ENCODE measurements at regions not wholly inside any gene's neighbourhood (a gene's known extent, or its start where the extent isn't known, plus 50 kb on each side); places are given as distances from the start of the nearest gene placed in this dataset.

GRCh38 chr10:8543361-8544056, 489.0 kb downstream of the GATA3 start:
- DNase-seq (ENCODE audit: low read depth): no peak

- no peak for DNase-seq (ENCODE audit: low read depth)
Measured at GRCh38 chr10:8544057-8544380, 489.5 kb downstream of the GATA3 start.

- DNase-seq (ENCODE audit: low read depth): no peak
Measured at GRCh38 chr10:8544500-8544899, 490.0 kb downstream of the GATA3 start.

- no peak for DNase-seq (ENCODE audit: low read depth)
Measured at GRCh38 chr10:8554574-8554973, 500.1 kb downstream of the GATA3 start.

- no peak for DNase-seq (ENCODE audit: low read depth)
Measured at GRCh38 chr10:8556321-8556720, 501.8 kb downstream of the GATA3 start.

- DNase-seq (ENCODE audit: low read depth): no peak
Measured at GRCh38 chr10:8563478-8563877, 509.0 kb downstream of the GATA3 start.

GRCh38 chr10:8566737-8567136, 512.2 kb downstream of the GATA3 start:
- no peak for DNase-seq (ENCODE audit: low read depth)

- DNase-seq (ENCODE audit: low read depth): no peak
Measured at GRCh38 chr10:8568401-8568800, 513.9 kb downstream of the GATA3 start.

GRCh38 chr10:8575620-8576019, 521.1 kb downstream of the GATA3 start:
- no peak for DNase-seq (ENCODE audit: low read depth)

- DNase-seq (ENCODE audit: low read depth): no peak
Measured at GRCh38 chr10:8576281-8576680, 521.8 kb downstream of the GATA3 start.

GRCh38 chr10:8576911-8577310, 522.4 kb downstream of the GATA3 start:
- no peak for DNase-seq (ENCODE audit: low read depth)

GRCh38 chr10:8577686-8578085, 523.2 kb downstream of the GATA3 start:
- no peak for DNase-seq (ENCODE audit: low read depth)

- no peak for DNase-seq (ENCODE audit: low read depth)
Measured at GRCh38 chr10:8581521-8582225, 527.2 kb downstream of the GATA3 start.

- DNase-seq (ENCODE audit: low read depth): no peak
Measured at GRCh38 chr10:8583096-8583495, 528.6 kb downstream of the GATA3 start.

- DNase-seq (ENCODE audit: low read depth): no peak
Measured at GRCh38 chr10:8584666-8585065, 530.2 kb downstream of the GATA3 start.

GRCh38 chr10:8586504-8586903, 532.0 kb downstream of the GATA3 start:
- no peak for DNase-seq (ENCODE audit: low read depth)

GRCh38 chr10:8588135-8588534, 533.6 kb downstream of the GATA3 start:
- DNase-seq (ENCODE audit: low read depth): no peak

GRCh38 chr10:8590518-8590917, 536.0 kb downstream of the GATA3 start:
- DNase-seq (ENCODE audit: low read depth): no peak

- no peak for DNase-seq (ENCODE audit: low read depth)
Measured at GRCh38 chr10:8591640-8592039, 537.2 kb downstream of the GATA3 start.

GRCh38 chr10:8594176-8594575, 539.7 kb downstream of the GATA3 start:
- no peak for DNase-seq (ENCODE audit: low read depth)

GRCh38 chr10:8594711-8595110, 540.2 kb downstream of the GATA3 start:
- no peak for DNase-seq (ENCODE audit: low read depth)

GRCh38 chr10:8595140-8595539, 540.7 kb downstream of the GATA3 start:
- no peak for DNase-seq (ENCODE audit: low read depth)

GRCh38 chr10:8596929-8597472, 542.5 kb downstream of the GATA3 start:
- DNase-seq (ENCODE audit: low read depth): no peak

GRCh38 chr10:8600192-8600591, 545.7 kb downstream of the GATA3 start:
- no peak for DNase-seq (ENCODE audit: low read depth)

All from activated gamma-delta T cell treated with anti-CD3 and anti-CD28 coated beads, Interleukin-2, amount 50 U/mL, for 16 hours (primary cell).